Activated naive CD4-positive, alpha-beta T cell treated with anti-CD3 and anti-CD28 coated beads for 36 hours (primary cell): ENCODE measurements at regions not wholly inside any gene's neighbourhood (a gene's known extent, or its start where the extent isn't known, plus 50 kb on each side); places are given as distances from the start of the nearest gene placed in this dataset.

Source experiments
- CTCF ChIA-PET: fragments of 350-600 bp; sonication (Branson Sonifier 250); formaldehyde crosslinking; loops from one replicate; lab custom pipeline; 2021; ENCODE audit warnings: antibody characterized with exemption; lab: Charles Lee
- DNase-seq: peaks from one replicate; pipeline ENCODE4 v3.0.0-alpha.2; 2020
- H3K27ac Mint-ChIP-seq: one replicate; pipeline ENCODE4 v1.8.0; 2021; ENCODE audit warnings: mild to moderate bottlenecking, mixed read lengths
- H3K27me3 Mint-ChIP-seq: one replicate; pipeline ENCODE4 v1.8.0; 2021; ENCODE audit warnings: low read depth, mixed read lengths
- H3K36me3 Mint-ChIP-seq: one replicate; pipeline ENCODE4 v1.8.0; 2021; ENCODE audit warnings: low read depth, mixed read lengths
- H3K4me1 Mint-ChIP-seq: one replicate; pipeline ENCODE4 v1.8.0; 2021; ENCODE audit warnings: low read depth, mixed read lengths
- H3K4me3 Mint-ChIP-seq: one replicate; pipeline ENCODE4 v1.8.0; 2021; ENCODE audit warnings: mild to moderate bottlenecking, moderate library complexity, mixed read lengths
- H3K9me3 Mint-ChIP-seq: one replicate; pipeline ENCODE4 v1.8.0; 2021; ENCODE audit warnings: mixed read lengths
- intact Hi-C: fragments of 100-400 bp; cut with micrococcal nuclease; formaldehyde crosslinking; loops from one replicate; pipeline ENCODE4 v1.15.1; 2023

DNA sequence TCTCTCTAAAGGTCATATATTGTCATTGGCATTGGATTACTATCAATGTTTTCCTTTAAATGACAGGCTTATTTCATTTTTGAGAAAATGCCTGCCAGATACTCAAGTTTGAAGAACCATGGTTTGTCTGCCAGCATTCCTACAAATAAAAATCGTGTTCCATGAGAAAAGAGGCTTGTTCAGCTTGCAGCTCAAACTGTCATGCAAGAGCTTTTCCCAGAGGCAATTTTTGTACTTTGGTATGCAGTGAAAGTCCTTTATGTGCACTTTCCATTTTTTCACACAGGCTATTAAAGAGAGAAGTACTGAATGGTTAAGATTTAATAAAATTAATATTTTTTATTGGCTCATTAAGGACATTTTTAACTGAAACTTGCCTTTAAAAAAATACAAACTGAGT, 110.4 kb downstream of the FBXO4 start:
- intact Hi-C loops: no loop called here
- CTCF ChIA-PET: interaction anchor here (0.7 kb wide), 1 partner anchor 240 kb away, joined by 3 read pairs; no protein-coding TSS in a partner anchor

DNA sequence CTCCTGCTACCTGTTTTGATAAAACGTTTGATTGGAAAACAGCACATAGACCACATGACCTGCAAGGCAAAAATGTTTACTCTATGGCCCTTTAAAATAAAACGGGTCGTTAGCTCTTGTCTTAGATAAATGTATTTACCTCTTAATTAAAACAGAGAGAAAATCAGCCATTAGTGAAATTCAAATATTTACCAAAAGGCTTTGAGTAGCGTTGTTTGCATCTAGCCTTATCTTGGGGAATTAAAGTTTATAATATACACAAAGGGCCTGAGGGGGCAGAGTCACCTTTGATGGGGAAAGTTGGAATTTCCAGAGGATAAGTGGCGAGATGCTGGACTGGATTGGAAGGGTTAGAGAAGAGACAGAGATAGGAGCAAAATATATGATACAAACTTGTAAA, 111.3 kb downstream of the FBXO4 start:
- Mint-ChIP-seq H3K4me1 (no peaks in the 10 kb centered on the region), H3K4me3 (no peak overlapping the region), H3K36me3 (no peaks in the 10 kb centered on the region), H3K27me3 (peaks cover 15% of the 10 kb centered on the region), H3K27ac (no peak overlapping the region), H3K9me3 (no peaks in the 10 kb centered on the region)
- intact Hi-C loops: no loop called here
- no peak for DNase-seq
- CTCF ChIA-PET: interaction anchor here (0.6 kb wide), 1 partner anchor 21 kb away, joined by 3 read pairs; no protein-coding TSS in a partner anchor

More for the DNA sequence above, 110.4 kb downstream of the FBXO4 start:
- no peak for DNase-seq
- H3K4me3 Mint-ChIP-seq: no peak overlapping the region
- no peaks in the 10 kb centered on the region for H3K9me3 Mint-ChIP-seq
- H3K4me1 Mint-ChIP-seq: no peaks in the 10 kb centered on the region
- H3K27me3 Mint-ChIP-seq: peaks cover 17% of the 10 kb centered on the region
- H3K27ac Mint-ChIP-seq: no peak overlapping the region
- no peaks in the 10 kb centered on the region for H3K36me3 Mint-ChIP-seq

DNA sequence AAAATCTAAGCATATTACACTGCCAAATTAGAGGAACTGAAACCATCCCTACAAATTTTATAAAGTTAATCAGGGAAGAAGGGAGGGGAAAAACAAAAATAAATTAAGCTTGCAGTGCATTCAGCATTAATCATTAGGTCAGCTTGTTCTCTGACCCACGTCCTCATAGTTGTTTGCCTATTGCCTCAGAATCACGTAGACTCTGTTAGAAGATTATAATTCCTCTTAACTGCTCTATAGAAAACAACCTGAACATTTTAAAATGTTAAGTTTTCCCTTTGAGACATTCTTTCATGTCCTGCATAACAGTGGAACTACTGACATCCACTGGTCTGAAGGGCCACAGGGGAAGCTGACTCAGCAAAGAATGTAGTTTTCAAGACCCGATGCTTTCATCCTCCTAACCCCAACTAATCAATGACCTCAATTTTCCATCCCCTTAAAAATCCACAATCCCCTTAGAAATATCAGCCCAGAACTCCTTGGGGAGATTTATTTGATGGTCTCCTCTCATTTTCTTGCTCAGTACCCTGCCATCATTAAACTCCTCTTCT, 112.4 kb downstream of the FBXO4 start:
- CTCF ChIA-PET: no interaction called here

DNA sequence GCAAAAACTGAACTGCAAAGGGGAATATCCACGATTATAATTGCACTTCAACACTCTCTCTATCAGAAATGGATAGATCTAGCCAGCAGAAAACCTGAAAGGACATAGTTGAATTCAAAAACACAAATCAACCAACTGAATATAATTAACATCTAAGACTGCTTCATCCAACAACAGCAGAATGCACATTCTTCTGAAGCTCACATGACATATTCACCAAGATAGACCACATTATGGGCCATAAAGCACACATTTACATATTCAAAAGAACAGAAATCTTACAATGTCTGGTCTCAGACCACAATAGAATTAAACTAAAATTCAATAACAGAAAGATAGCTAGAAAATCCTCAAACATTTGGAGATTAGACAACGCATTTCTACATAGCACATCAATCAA, 118.3 kb downstream of the FBXO4 start:
- CTCF ChIA-PET: interaction anchor here (1.0 kb wide), 1 partner anchor 14 kb away, joined by 5 read pairs; no protein-coding TSS in a partner anchor
- H3K4me1 Mint-ChIP-seq: no peaks in the 10 kb centered on the region

More for the DNA sequence above, 112.4 kb downstream of the FBXO4 start:
- intact Hi-C loops: no loop called here
- Mint-ChIP-seq H3K9me3 (no peaks in the 10 kb centered on the region), H3K4me3 (no peak overlapping the region), H3K4me1 (no peaks in the 10 kb centered on the region), H3K27ac (no peak overlapping the region), H3K27me3 (peaks cover 12% of the 10 kb centered on the region), H3K36me3 (no peaks in the 10 kb centered on the region)
- no peak for DNase-seq

DNA sequence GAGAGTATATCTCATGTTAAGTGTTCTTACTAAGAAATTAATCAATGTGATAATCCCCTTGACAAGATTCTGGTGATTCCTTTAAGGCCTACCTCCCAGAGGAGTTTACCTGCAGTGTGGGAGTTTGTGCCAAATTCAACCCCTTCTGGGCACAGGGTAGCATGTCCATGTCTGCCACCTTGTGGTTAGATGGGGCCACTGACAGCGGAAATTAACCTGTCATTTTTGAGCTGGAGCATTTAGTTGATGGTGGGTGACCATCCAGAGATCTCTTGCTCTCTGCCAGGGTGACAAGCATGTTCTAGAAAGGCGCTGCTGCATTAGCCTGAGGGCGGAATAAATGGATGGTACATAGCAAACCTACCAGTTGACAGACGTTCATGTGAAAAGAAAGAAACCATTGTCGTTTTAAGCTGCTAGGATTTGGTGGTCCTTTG, 132.2 kb downstream of the FBXO4 start:
- Mint-ChIP-seq H3K4me1 (no peaks in the 10 kb centered on the region), H3K27me3 (no peaks in the 10 kb centered on the region), H3K27ac (no peak overlapping the region), H3K36me3 (no peaks in the 10 kb centered on the region), H3K4me3 (no peak overlapping the region), H3K9me3 (no peaks in the 10 kb centered on the region)
- DNase-seq: peak; percentile 69
- CTCF ChIA-PET: interaction anchor here (0.6 to 3.6 kb wide), 27 partner anchors 9 to 711 kb away, joined by 3 to 68 read pairs (median 4); no protein-coding TSS in a partner anchor
- intact Hi-C loops: loop anchor here (1.0 to 5.0 kb wide), 7 partner anchors 50 to 1155 kb away; partner anchors contain the start of gene FBXO4

More for the DNA sequence above, 118.3 kb downstream of the FBXO4 start:
- intact Hi-C loops: no loop called here
- Mint-ChIP-seq H3K36me3 (no peaks in the 10 kb centered on the region), H3K4me3 (no peak overlapping the region), H3K27ac (no peak overlapping the region), H3K27me3 (peaks cover 12% of the 10 kb centered on the region), H3K9me3 (no peaks in the 10 kb centered on the region)
- DNase-seq: no peak

DNA sequence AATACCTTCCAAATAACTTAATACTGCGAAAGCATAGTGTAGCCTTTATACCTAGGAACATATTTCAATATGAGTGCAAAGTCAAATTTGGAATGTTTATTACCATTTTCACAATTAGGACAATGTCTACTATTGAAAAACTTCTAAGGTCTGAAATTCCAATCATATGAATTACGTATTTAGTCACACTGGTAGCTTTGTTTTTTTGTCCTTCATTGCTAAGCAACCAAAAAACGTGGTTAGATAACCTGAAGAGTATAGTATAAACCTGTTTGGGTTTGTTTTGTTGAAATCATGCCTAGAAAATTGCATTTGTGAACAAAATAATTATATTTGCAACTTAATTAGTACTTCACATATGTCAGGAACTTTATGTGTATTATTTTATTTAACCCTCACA, 134.2 kb downstream of the FBXO4 start:
- intact Hi-C loops: loop anchor here (5.0 kb wide), 4 partner anchors 52 to 1157 kb away; partner anchors contain the start of gene FBXO4

DNA sequence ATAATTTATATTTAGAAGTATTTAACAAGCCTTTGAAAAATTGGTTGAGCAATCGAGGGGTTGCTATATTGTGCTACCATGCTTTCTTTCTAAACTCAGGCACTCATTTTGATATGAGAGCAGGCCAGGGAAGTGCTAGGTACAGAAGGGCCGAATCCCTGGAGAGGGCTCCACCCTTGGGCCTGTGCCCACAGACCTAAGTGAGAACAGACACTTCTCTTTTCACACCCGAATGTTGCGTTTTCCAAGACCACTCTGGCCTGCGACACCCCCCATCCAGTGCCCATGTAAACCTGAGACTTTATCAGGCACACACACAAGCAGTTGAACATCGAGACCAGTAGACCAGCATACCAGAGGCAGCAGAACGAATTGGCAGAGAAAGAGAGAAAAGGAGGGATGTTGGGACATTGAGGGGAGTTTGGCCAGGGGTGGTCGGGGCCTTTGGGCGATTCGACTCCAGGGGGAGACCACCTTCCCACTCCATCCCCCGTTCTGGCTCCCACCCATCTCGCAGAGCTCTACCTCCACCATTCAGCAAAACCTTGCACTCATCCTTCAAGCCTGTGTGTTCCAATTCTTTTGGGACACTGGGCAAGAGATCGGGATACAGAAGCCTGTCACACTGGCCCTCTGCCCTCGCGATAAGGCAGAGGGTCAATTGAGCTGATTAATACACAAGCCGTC, 134.8 kb downstream of the FBXO4 start:
- DNase-seq: no peak
- intact Hi-C loops: loop anchor here (5.0 kb wide), 4 partner anchors 53 to 1158 kb away; partner anchors contain the start of gene FBXO4

More for the DNA sequence above, 134.2 kb downstream of the FBXO4 start:
- CTCF ChIA-PET: no interaction called here
- H3K36me3 Mint-ChIP-seq: no peaks in the 10 kb centered on the region
- no peaks in the 10 kb centered on the region for H3K4me1 Mint-ChIP-seq
- no peak for DNase-seq
- H3K9me3 Mint-ChIP-seq: no peaks in the 10 kb centered on the region
- H3K4me3 Mint-ChIP-seq: no peak overlapping the region
- no peaks in the 10 kb centered on the region for H3K27me3 Mint-ChIP-seq
- H3K27ac Mint-ChIP-seq: no peak overlapping the region

DNA sequence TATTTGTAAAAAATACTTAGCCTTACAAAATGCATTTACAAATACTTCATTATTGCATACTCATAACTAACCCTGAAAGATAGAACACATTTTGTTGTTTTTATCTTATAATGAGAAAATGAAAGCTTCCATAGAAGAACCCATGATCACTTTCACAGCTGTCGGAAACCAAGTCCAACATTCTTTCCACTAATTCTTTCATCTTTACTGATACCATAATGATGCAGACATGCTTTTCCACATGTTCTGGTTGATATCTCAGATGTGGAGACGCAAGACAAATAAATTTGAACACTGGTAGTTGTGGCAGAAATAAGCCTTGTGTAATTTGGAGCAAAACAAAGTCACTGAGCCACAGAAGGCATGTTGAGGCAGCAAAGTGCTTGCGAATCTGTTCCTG, 136.0 kb downstream of the FBXO4 start:
- Mint-ChIP-seq H3K4me3 (no peak overlapping the region), H3K36me3 (no peaks in the 10 kb centered on the region), H3K9me3 (no peaks in the 10 kb centered on the region), H3K27ac (no peak overlapping the region), H3K27me3 (no peaks in the 10 kb centered on the region), H3K4me1 (no peaks in the 10 kb centered on the region)
- no peak for DNase-seq
- CTCF ChIA-PET: interaction anchor here (0.8 kb wide), 1 partner anchor 11 kb away, joined by 3 read pairs; no protein-coding TSS in a partner anchor
- intact Hi-C loops: no loop called here

More for the DNA sequence above, 134.8 kb downstream of the FBXO4 start:
- no peak overlapping the region for H3K27ac Mint-ChIP-seq
- CTCF ChIA-PET: interaction anchor here (1.2 kb wide), 1 partner anchor 204 kb away, joined by 4 read pairs; no protein-coding TSS in a partner anchor
- no peak overlapping the region for H3K4me3 Mint-ChIP-seq
- H3K4me1 Mint-ChIP-seq: no peaks in the 10 kb centered on the region
- H3K9me3 Mint-ChIP-seq: no peaks in the 10 kb centered on the region
- no peaks in the 10 kb centered on the region for H3K36me3 Mint-ChIP-seq
- H3K27me3 Mint-ChIP-seq: no peaks in the 10 kb centered on the region

DNA sequence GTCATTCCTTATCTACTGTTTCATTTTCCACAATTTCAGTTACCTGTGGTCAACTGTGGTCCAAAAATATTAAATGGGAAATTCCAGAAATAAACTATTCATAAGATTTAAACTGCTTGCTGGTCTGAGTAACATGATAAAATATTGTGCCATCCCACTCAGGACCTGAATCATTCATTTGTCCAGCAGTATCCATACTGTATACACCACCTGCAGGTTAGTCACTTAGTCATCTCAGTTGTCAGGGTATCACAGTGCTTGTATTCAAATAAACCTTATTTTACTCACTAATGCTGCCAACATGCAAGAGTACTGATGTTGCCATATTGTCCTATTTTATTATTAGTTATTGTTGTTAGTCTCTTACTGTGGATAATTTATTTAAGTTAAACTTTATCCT, 139.7 kb downstream of the FBXO4 start:
- no peaks in the 10 kb centered on the region for H3K36me3 Mint-ChIP-seq
- H3K27ac Mint-ChIP-seq: no peak overlapping the region
- CTCF ChIA-PET: interaction anchor here (4.6 kb wide), 1 partner anchor 8 kb away, joined by 29 read pairs; no protein-coding TSS in a partner anchor
- no peaks in the 10 kb centered on the region for H3K9me3 Mint-ChIP-seq
- no peaks in the 10 kb centered on the region for H3K27me3 Mint-ChIP-seq
- intact Hi-C loops: no loop called here
- H3K4me1 Mint-ChIP-seq: no peaks in the 10 kb centered on the region
- H3K4me3 Mint-ChIP-seq: no peak overlapping the region
- no peak for DNase-seq

DNA sequence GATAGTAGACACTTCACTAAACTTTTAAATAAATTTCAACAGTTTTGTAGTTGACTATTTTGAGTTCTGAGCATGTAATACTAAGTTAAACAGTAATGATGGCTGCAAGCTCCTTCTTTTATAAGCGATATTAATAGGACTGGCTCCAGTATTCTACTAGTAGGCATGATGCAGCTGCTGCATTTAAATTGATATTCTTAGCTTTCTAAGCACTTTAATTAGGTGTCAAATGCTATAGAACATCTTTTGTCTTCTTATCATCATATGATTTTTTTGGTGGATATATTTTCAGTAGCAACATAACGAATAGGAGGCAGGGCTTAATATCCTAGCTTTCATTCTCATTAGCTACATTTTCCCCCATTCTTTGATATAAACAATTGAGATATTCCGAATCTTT, 141.1 kb downstream of the FBXO4 start:
- no peaks in the 10 kb centered on the region for H3K36me3 Mint-ChIP-seq
- no peaks in the 10 kb centered on the region for H3K9me3 Mint-ChIP-seq
- no peak for DNase-seq

DNA sequence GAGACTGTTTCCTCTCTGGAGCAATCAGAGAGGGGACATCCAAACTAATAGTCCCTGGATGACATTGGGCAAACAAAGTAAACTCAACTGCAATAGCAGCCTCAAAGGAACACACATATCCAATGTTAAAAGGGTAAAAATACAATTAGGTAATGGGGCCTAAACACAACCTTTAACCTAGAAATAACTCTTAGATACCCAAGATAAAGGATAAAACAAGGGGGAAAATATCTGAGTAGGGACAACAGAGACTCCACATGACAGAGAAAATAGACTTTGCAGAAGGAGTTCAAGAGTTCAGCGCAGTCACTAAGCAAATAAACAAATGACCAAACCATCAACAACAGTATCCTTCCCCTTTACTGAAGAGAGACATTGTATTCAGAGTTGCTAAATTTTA, 149.3 kb downstream of the FBXO4 start:
- Mint-ChIP-seq H3K4me3 (no peak overlapping the region), H3K27ac (no peak overlapping the region), H3K27me3 (no peaks in the 10 kb centered on the region), H3K9me3 (no peaks in the 10 kb centered on the region), H3K4me1 (no peaks in the 10 kb centered on the region), H3K36me3 (no peaks in the 10 kb centered on the region)
- CTCF ChIA-PET: no interaction called here
- intact Hi-C loops: no loop called here
- DNase-seq: no peak

More for the DNA sequence above, 141.1 kb downstream of the FBXO4 start:
- intact Hi-C loops: no loop called here
- CTCF ChIA-PET: interaction anchor here (4.6 kb wide), 1 partner anchor 9 kb away, joined by 29 read pairs; no protein-coding TSS in a partner anchor
- Mint-ChIP-seq H3K4me1 (no peaks in the 10 kb centered on the region), H3K27me3 (no peaks in the 10 kb centered on the region), H3K4me3 (no peak overlapping the region), H3K27ac (no peak overlapping the region)

DNA sequence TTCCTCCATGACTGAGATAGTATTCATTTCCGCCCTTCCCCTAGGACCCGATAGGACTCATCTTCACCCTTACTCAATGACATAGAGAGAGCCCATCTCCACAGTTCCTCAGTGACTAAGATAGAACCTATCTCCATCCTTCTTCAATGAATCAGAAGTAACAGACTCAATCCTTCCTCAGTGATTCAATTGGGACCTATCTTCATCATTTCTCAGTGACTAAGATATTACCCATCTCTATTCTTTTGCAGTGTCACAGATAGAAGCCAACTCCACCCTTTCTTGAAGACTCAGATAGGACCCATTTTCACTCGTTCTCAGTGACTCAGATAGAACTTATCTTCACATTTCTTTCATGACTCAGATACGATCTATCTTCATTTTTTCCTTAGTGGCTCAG, 164.6 kb downstream of the FBXO4 start:
- DNase-seq: no peak
- Mint-ChIP-seq H3K4me1 (no peaks in the 10 kb centered on the region), H3K4me3 (no peak overlapping the region), H3K9me3 (peaks cover 13% of the 10 kb centered on the region), H3K36me3 (no peaks in the 10 kb centered on the region), H3K27me3 (no peaks in the 10 kb centered on the region), H3K27ac (no peak overlapping the region)
- CTCF ChIA-PET: no interaction called here
- intact Hi-C loops: no loop called here
